WTC11 (cell line): ENCODE measurements at regions not wholly inside any gene's neighbourhood (a gene's known extent, or its start where the extent isn't known, plus 50 kb on each side); places are given as distances from the start of the nearest gene placed in this dataset.

ENCODE experiments used
- ATAC-seq: fragments of 200-7000 bp; cut with Tn5 transposase; 2 replicates; pipeline ENCODE4 v1.10.0; 2021; ENCODE audit warnings: mild to moderate bottlenecking, moderate library complexity
- CTCF ChIA-PET: fragments of 300-600 bp; sonication (Branson Sonifier 250); formaldehyde crosslinking; loops from one replicate; lab custom pipeline; 2021; ENCODE audit warnings: antibody characterized with exemption; lab: Charles Lee
- POLR2A ChIA-PET: fragments of 350-600 bp; sonication (Branson Sonifier 250); formaldehyde crosslinking; loops from one replicate; lab custom pipeline; 2021; ENCODE audit warnings: antibody characterized with exemption; lab: Charles Lee
- DNase-seq: peaks from one replicate; pipeline ENCODE4 v3.0.0; 2021; ENCODE audit warnings: low spot score
- H3K27ac Mint-ChIP-seq: 2 replicates; pipeline ENCODE4 v1.8.0; 2021; ENCODE audit warnings: mixed read lengths
- H3K27me3 Mint-ChIP-seq: 2 replicates; pipeline ENCODE4 v1.8.0; 2021; ENCODE audit warnings: low read depth, mild to moderate bottlenecking, moderate library complexity, mixed read lengths
- H3K36me3 Mint-ChIP-seq: 2 replicates; pipeline ENCODE4 v1.8.0; 2021; ENCODE audit warnings: mixed read lengths
- H3K4me1 Mint-ChIP-seq: 2 replicates; pipeline ENCODE4 v1.8.0; 2022; ENCODE audit warnings: mixed read lengths
- H3K4me3 Mint-ChIP-seq: 2 replicates; pipeline ENCODE4 v1.8.0; 2021; ENCODE audit warnings: mild to moderate bottlenecking, moderate library complexity, mixed read lengths
- H3K9me3 Mint-ChIP-seq: 2 replicates; pipeline ENCODE4 v1.8.0; 2021; ENCODE audit warnings: mixed read lengths
- CREM ChIP-seq: sonication (generic); formaldehyde crosslinking; IDR thresholded peaks from 2 replicates; pipeline ENCODE4 v1.8.1; 2022; ENCODE audit warnings: mild to moderate bottlenecking, missing genetic modification reagents, moderate library complexity
- ESRRA ChIP-seq: sonication (generic); formaldehyde crosslinking; IDR thresholded peaks from 2 replicates; pipeline ENCODE4 v1.8.1; 2022; ENCODE audit warnings: mild to moderate bottlenecking, missing genetic modification reagents, borderline replicate concordance
- MXD4 ChIP-seq: fragments of 250-450 bp; sonication (Bioruptor Pico); IDR thresholded peaks from 2 replicates; pipeline ENCODE4 v1.8.0; 2021; ENCODE audit warnings: mild to moderate bottlenecking, moderate library complexity, borderline replicate concordance
- NFATC4 ChIP-seq: fragments of 250-450 bp; sonication (Bioruptor Pico); IDR thresholded peaks from 2 replicates; pipeline ENCODE4 v1.9.0; 2021; ENCODE audit warnings: mild to moderate bottlenecking
- NFE2L1 ChIP-seq: sonication (generic); formaldehyde crosslinking; IDR thresholded peaks from 2 replicates; pipeline ENCODE4 v1.8.1; 2023; ENCODE audit warnings: missing genetic modification reagents
- SMAD3 ChIP-seq: sonication (generic); formaldehyde crosslinking; IDR thresholded peaks from 2 replicates; pipeline ENCODE4 v1.8.0; 2022; ENCODE audit warnings: missing genetic modification reagents, mild to moderate bottlenecking, borderline replicate concordance
- SOX15 ChIP-seq: fragments of 250-450 bp; sonication (Bioruptor Pico); IDR thresholded peaks from 2 replicates; pipeline ENCODE4 v1.9.0; 2021; ENCODE audit warnings: mild to moderate bottlenecking
- SP1 ChIP-seq: sonication (generic); formaldehyde crosslinking; conservative IDR thresholded peaks from 2 replicates; pipeline ENCODE4 v1.8.1; 2022; ENCODE audit warnings: missing genetic modification reagents
- TP53 ChIP-seq: sonication (generic); formaldehyde crosslinking; IDR thresholded peaks from 2 replicates; pipeline ENCODE4 v1.8.1; 2023; ENCODE audit warnings: mild to moderate bottlenecking, missing genetic modification reagents
- ZNF121 ChIP-seq: sonication (generic); formaldehyde crosslinking; IDR thresholded peaks from 2 replicates; pipeline ENCODE4 v1.8.0; 2023; ENCODE audit warnings: missing genetic modification reagents
- ZNF138 ChIP-seq: sonication (generic); formaldehyde crosslinking; conservative IDR thresholded peaks from 2 replicates; pipeline ENCODE4 v1.8.1; 2022; ENCODE audit warnings: mild to moderate bottlenecking, moderate library complexity, missing genetic modification reagents
- ZNF423 ChIP-seq: fragments of 250-450 bp; sonication (Bioruptor Pico); IDR thresholded peaks from 2 replicates; pipeline ENCODE4 v2.1.2; 2022; ENCODE audit warnings: mild to moderate bottlenecking, moderate library complexity
- TF ChIP-seq, protein P1 (sequence below): sonication (generic); formaldehyde crosslinking; conservative IDR thresholded peaks from 2 replicates; pipeline ENCODE4 v1.8.1; 2023; ENCODE audit warnings: mild to moderate bottlenecking, low read depth, missing genetic modification reagents, moderate library complexity
- TF ChIP-seq, protein P2 (sequence below): sonication (generic); formaldehyde crosslinking; IDR thresholded peaks from 2 replicates; pipeline ENCODE4 v1.8.1; 2022; ENCODE audit warnings: mild to moderate bottlenecking, missing genetic modification reagents, moderate library complexity, borderline replicate concordance
- TF ChIP-seq, protein P3 (sequence below): fragments of 200-600 bp; IDR thresholded peaks from 2 replicates; pipeline ENCODE4 v1.8.0; 2022; ENCODE audit warnings: antibody characterized with exemption
- TF ChIP-seq, protein P4 (sequence below): sonication (generic); formaldehyde crosslinking; IDR thresholded peaks from 2 replicates; pipeline ENCODE4 v1.8.1; 2023; ENCODE audit warnings: mild to moderate bottlenecking, missing genetic modification reagents, moderate library complexity
- TF ChIP-seq, protein P5 (sequence below): fragments of 250-450 bp; sonication (Bioruptor Pico); IDR thresholded peaks from 2 replicates; pipeline ENCODE4 v1.9.0; 2021; ENCODE audit warnings: moderate library complexity, mild to moderate bottlenecking, inconsistent platforms, borderline replicate concordance
- TF ChIP-seq, protein P6 (sequence below): sonication (generic); formaldehyde crosslinking; IDR thresholded peaks from 2 replicates; pipeline ENCODE4 v1.8.1; 2022; ENCODE audit warnings: low read depth, mild to moderate bottlenecking, moderate library complexity, missing genetic modification reagents, borderline replicate concordance
- TF ChIP-seq, protein P7 (sequence below): sonication (generic); formaldehyde crosslinking; IDR thresholded peaks from 2 replicates; pipeline ENCODE4 v1.8.1; 2023; ENCODE audit warnings: mild to moderate bottlenecking, missing genetic modification reagents
- TF ChIP-seq, protein P8 (sequence below): sonication (generic); formaldehyde crosslinking; IDR thresholded peaks from 2 replicates; pipeline ENCODE4 v1.8.0; 2022; ENCODE audit warnings: mild to moderate bottlenecking, missing genetic modification reagents

DNA sequence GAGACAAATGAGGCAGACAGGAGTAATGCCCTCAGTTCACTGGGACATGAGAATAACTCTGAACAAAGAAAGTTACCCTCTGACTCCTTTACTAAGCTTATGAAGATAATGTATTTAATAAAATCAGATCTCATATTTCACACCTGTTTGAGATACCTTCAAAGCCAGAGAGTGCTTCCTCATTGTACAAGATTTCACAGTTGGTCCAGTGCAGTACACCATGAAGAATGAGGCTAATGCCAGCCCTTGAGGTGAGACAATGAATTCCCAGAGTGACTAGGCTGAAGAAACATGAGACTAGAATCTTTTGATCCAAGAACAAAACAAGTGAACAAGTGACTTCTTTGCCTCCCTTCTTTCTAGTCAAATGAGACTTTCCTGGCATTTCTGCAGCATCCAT, 1133.8 kb downstream of the TUSC7 start:
- ChIA-PET POLR2A (no interaction called here), CTCF (no interaction called here)
- Mint-ChIP-seq H3K4me1 (no peaks in the 10 kb centered on the region), H3K9me3 (no peaks in the 10 kb centered on the region), H3K27ac (no peak overlapping the region), H3K36me3 (no peaks in the 10 kb centered on the region), H3K4me3 (no peak overlapping the region), H3K27me3 (no peaks in the 10 kb centered on the region)
- ATAC-seq: no peak
- TF ChIP-seq TP53 (CRISPR knock-in tag): no peak
- no peak for TF ChIP-seq NFE2L1 (CRISPR knock-in tag)
- no peak for TF ChIP-seq SP1
- TF ChIP-seq, protein P1, sequence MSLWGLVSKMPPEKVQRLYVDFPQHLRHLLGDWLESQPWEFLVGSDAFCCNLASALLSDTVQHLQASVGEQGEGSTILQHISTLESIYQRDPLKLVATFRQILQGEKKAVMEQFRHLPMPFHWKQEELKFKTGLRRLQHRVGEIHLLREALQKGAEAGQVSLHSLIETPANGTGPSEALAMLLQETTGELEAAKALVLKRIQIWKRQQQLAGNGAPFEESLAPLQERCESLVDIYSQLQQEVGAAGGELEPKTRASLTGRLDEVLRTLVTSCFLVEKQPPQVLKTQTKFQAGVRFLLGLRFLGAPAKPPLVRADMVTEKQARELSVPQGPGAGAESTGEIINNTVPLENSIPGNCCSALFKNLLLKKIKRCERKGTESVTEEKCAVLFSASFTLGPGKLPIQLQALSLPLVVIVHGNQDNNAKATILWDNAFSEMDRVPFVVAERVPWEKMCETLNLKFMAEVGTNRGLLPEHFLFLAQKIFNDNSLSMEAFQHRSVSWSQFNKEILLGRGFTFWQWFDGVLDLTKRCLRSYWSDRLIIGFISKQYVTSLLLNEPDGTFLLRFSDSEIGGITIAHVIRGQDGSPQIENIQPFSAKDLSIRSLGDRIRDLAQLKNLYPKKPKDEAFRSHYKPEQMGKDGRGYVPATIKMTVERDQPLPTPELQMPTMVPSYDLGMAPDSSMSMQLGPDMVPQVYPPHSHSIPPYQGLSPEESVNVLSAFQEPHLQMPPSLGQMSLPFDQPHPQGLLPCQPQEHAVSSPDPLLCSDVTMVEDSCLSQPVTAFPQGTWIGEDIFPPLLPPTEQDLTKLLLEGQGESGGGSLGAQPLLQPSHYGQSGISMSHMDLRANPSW (CRISPR knock-in tag): no peak
- TF ChIP-seq ZNF121: no peak
- TF ChIP-seq ESRRA (CRISPR knock-in tag): no peak
- TF ChIP-seq, protein P2, sequence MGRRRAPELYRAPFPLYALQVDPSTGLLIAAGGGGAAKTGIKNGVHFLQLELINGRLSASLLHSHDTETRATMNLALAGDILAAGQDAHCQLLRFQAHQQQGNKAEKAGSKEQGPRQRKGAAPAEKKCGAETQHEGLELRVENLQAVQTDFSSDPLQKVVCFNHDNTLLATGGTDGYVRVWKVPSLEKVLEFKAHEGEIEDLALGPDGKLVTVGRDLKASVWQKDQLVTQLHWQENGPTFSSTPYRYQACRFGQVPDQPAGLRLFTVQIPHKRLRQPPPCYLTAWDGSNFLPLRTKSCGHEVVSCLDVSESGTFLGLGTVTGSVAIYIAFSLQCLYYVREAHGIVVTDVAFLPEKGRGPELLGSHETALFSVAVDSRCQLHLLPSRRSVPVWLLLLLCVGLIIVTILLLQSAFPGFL (CRISPR knock-in tag): no peak
- DNase-seq: no peak

DNA sequence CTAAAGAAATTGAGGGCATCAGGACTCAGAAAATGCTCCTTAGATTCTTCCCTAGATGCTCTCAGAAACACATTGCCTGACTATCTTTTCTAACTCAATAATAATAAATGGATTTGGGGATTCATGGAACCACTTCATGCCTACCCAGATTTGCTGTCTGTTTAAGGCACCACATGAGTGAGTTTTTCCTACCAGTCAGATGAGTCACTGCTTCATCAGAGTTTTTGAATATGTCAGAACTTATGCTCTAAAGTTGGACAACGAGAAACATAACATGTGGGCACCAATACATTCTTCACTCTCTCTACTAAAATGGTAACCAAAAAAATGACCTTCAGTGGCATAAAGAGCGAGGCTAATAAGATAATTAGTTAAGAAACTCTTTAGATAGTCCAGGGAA, 1135.1 kb downstream of the TUSC7 start:
- Mint-ChIP-seq H3K27ac (no peak overlapping the region), H3K9me3 (no peaks in the 10 kb centered on the region), H3K36me3 (no peaks in the 10 kb centered on the region), H3K4me3 (no peak overlapping the region), H3K4me1 (no peaks in the 10 kb centered on the region), H3K27me3 (no peaks in the 10 kb centered on the region)
- no peak for ATAC-seq
- CTCF ChIA-PET: no interaction called here
- no peak for TF ChIP-seq SMAD3 (CRISPR knock-in tag)
- TF ChIP-seq SOX15 (CRISPR knock-in tag): no peak
- TF ChIP-seq, protein P3, sequence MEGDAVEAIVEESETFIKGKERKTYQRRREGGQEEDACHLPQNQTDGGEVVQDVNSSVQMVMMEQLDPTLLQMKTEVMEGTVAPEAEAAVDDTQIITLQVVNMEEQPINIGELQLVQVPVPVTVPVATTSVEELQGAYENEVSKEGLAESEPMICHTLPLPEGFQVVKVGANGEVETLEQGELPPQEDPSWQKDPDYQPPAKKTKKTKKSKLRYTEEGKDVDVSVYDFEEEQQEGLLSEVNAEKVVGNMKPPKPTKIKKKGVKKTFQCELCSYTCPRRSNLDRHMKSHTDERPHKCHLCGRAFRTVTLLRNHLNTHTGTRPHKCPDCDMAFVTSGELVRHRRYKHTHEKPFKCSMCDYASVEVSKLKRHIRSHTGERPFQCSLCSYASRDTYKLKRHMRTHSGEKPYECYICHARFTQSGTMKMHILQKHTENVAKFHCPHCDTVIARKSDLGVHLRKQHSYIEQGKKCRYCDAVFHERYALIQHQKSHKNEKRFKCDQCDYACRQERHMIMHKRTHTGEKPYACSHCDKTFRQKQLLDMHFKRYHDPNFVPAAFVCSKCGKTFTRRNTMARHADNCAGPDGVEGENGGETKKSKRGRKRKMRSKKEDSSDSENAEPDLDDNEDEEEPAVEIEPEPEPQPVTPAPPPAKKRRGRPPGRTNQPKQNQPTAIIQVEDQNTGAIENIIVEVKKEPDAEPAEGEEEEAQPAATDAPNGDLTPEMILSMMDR: no peak
- TF ChIP-seq, protein P4, sequence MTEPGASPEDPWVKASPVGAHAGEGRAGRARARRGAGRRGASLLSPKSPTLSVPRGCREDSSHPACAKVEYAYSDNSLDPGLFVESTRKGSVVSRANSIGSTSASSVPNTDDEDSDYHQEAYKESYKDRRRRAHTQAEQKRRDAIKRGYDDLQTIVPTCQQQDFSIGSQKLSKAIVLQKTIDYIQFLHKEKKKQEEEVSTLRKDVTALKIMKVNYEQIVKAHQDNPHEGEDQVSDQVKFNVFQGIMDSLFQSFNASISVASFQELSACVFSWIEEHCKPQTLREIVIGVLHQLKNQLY (CRISPR knock-in tag): no peak
- TF ChIP-seq, protein P5, sequence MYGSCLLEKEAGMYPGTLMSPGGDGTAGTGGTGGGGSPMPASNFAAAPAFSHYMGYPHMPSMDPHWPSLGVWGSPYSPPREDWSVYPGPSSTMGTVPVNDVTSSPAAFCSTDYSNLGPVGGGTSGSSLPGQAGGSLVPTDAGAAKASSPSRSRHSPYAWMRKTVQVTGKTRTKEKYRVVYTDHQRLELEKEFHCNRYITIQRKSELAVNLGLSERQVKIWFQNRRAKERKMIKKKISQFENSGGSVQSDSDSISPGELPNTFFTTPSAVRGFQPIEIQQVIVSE: no peak
- no peak for TF ChIP-seq MXD4 (CRISPR knock-in tag)
- TF ChIP-seq, protein P6, sequence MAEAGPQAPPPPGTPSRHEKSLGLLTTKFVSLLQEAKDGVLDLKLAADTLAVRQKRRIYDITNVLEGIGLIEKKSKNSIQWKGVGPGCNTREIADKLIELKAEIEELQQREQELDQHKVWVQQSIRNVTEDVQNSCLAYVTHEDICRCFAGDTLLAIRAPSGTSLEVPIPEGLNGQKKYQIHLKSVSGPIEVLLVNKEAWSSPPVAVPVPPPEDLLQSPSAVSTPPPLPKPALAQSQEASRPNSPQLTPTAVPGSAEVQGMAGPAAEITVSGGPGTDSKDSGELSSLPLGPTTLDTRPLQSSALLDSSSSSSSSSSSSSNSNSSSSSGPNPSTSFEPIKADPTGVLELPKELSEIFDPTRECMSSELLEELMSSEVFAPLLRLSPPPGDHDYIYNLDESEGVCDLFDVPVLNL (CRISPR knock-in tag): no peak
- TF ChIP-seq NFATC4: no peak
- no peak for TF ChIP-seq ZNF423 (CRISPR knock-in tag)
- TF ChIP-seq, protein P7, sequence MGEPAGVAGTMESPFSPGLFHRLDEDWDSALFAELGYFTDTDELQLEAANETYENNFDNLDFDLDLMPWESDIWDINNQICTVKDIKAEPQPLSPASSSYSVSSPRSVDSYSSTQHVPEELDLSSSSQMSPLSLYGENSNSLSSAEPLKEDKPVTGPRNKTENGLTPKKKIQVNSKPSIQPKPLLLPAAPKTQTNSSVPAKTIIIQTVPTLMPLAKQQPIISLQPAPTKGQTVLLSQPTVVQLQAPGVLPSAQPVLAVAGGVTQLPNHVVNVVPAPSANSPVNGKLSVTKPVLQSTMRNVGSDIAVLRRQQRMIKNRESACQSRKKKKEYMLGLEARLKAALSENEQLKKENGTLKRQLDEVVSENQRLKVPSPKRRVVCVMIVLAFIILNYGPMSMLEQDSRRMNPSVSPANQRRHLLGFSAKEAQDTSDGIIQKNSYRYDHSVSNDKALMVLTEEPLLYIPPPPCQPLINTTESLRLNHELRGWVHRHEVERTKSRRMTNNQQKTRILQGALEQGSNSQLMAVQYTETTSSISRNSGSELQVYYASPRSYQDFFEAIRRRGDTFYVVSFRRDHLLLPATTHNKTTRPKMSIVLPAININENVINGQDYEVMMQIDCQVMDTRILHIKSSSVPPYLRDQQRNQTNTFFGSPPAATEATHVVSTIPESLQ: no peak
- no peak for TF ChIP-seq ZNF138 (CRISPR knock-in tag)
- no peak for TF ChIP-seq CREM (CRISPR knock-in tag)
- TF ChIP-seq ZNF121: no peak
- TF ChIP-seq, protein P8, sequence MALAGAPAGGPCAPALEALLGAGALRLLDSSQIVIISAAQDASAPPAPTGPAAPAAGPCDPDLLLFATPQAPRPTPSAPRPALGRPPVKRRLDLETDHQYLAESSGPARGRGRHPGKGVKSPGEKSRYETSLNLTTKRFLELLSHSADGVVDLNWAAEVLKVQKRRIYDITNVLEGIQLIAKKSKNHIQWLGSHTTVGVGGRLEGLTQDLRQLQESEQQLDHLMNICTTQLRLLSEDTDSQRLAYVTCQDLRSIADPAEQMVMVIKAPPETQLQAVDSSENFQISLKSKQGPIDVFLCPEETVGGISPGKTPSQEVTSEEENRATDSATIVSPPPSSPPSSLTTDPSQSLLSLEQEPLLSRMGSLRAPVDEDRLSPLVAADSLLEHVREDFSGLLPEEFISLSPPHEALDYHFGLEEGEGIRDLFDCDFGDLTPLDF (CRISPR knock-in tag): no peak
- POLR2A ChIA-PET: no interaction called here
- no peak for DNase-seq
